HCT116 (cell line): ENCODE measurements at regions not wholly inside any gene's neighbourhood (a gene's known extent, or its start where the extent isn't known, plus 50 kb on each side); places are given as distances from the start of the nearest gene placed in this dataset.
"Not testable (repeated sequence)": the region's sequence is repeated elsewhere in the genome, so short reads cannot be mapped to it uniquely, and the experiment has no call there.

Experiments used
- ATAC-seq: fragments of 200-7000 bp; cut with Tn5 transposase; 2 replicates; pipeline ENCODE4 v1.9.1; 2020; ENCODE audit warnings: mild to moderate bottlenecking, moderate library complexity
- BruUV-seq: library from RNA; stranded (reverse); fragments of 400-500 nt; replicated peaks from 2 replicates; lab custom pipeline; 2021; lab: Mats Ljungman, UMichigan
- CTCF ChIA-PET: fragments of 300-600 bp; sonication (Branson Sonifier 250); formaldehyde crosslinking; loops from one replicate; lab custom pipeline; 2021; ENCODE audit warnings: antibody characterized with exemption; lab: Charles Lee
- POLR2A ChIA-PET: fragments of 300-600, 350-600 bp; sonication (Branson Sonifier 250); formaldehyde crosslinking; loops from one replicate; lab custom pipeline; 2021; ENCODE audit warnings: antibody characterized with exemption; lab: Charles Lee
- RAD21 ChIA-PET, 2 experiments: fragments of 300-600 bp; sonication (Branson Sonifier 250); formaldehyde crosslinking; loops; one replicate each; lab custom pipeline; 2023; ENCODE audit warnings: low total read pairs in 2 of 2; ENCODE audit not compliant: uncharacterized antibody in 2 of 2, unreplicated experiment in 2 of 2, low non-redundant PET in 1 of 2; lab: Charles Lee
- DNase-seq: peaks from one replicate; pipeline ENCODE4 v3.0.0-alpha.2; 2010; ENCODE audit warnings: low read depth, low spot score
- H2AFZ ChIP-seq: fragments of 200-600 bp; shearing (Covaris generic), sonication (generic); 2 replicates; pipeline ENCODE4 v1.6.1; 2017; ENCODE audit warnings: low read depth, mixed run types, mixed read lengths, antibody characterized with exemption, low read length; ENCODE audit not compliant: poor library complexity, severe bottlenecking
- H3K27ac ChIP-seq: 2 replicates; pipeline ENCODE4 v1.5.1; 2012; ENCODE audit warnings: low read depth, low read length
- H3K27me3 ChIP-seq: fragments of 200-600 bp; sonication (generic); 2 replicates; pipeline ENCODE4 v1.6.1; 2016; ENCODE audit warnings: mixed run types, low read length, mixed read lengths; ENCODE audit not compliant: insufficient read depth
- H3K36me3 ChIP-seq, 2 experiments: fragments of 200-500 bp in 1 of 2; fragments of 200-600 bp in 1 of 2; sonication (Bioruptor generic) in 1 of 2; sonication (generic) in 1 of 2; 2 replicates each; pipeline versions ENCODE4 v1.5.1 to v1.6.1; 2014 to 2016; ENCODE audit warnings: low read length in 2 of 2, inconsistent platforms in 1 of 2, mixed read lengths in 1 of 2, mixed run types in 1 of 2; ENCODE audit not compliant: insufficient read depth in 2 of 2, control insufficient read depth in 1 of 2
- H3K4me1 ChIP-seq, 2 experiments: fragments of 200-600 bp in 1 of 2; sonication (generic) in 1 of 2; 2 replicates each; pipeline versions ENCODE4 v1.5.1 to v1.6.1; 2012 to 2017; ENCODE audit warnings: low read length in 2 of 2, inconsistent platforms in 1 of 2, mild to moderate bottlenecking in 1 of 2, mixed read lengths in 1 of 2, mixed run types in 1 of 2, moderate library complexity in 1 of 2; ENCODE audit not compliant: insufficient read depth in 2 of 2, control insufficient read depth in 1 of 2
- H3K4me2 ChIP-seq: fragments of 200-600 bp; sonication (generic); 2 replicates; pipeline ENCODE4 v1.6.1; 2017; ENCODE audit warnings: mixed run types, low read length, mixed read lengths
- H3K4me3 ChIP-seq, 2 experiments: fragments of 200-600 bp in 1 of 2; sonication (generic) in 1 of 2; replicated peaks in 1 of 2; 2 replicates each; pipeline ENCODE4 v1.5.1; 2011 to 2016; ENCODE audit warnings: low read length in 2 of 2, control low read depth in 1 of 2, low read depth in 1 of 2, mild to moderate bottlenecking in 1 of 2, mixed read lengths in 1 of 2, mixed run types in 1 of 2
- H3K79me2 ChIP-seq: fragments of 200-600 bp; sonication (generic); 2 replicates; pipeline ENCODE4 v1.6.1; 2017; ENCODE audit warnings: mild to moderate bottlenecking, mixed run types, low read length, moderate library complexity, mixed read lengths; ENCODE audit not compliant: insufficient read depth
- H3K9ac ChIP-seq: fragments of 200-600 bp; sonication (generic); 2 replicates; pipeline ENCODE4 v1.6.1; 2016; ENCODE audit warnings: low read length, mixed read lengths
- H3K9me2 ChIP-seq: fragments of 200-600 bp; sonication (generic), shearing (Covaris generic); 2 replicates; pipeline ENCODE4 v1.6.1; 2017; ENCODE audit warnings: mixed run types, mild to moderate bottlenecking, moderate library complexity; ENCODE audit not compliant: insufficient read depth
- H3K9me3 ChIP-seq, 2 experiments: fragments of 200-500 bp in 1 of 2; fragments of 200-600 bp in 1 of 2; sonication (Bioruptor generic) in 1 of 2; sonication (generic) in 1 of 2; 2 replicates each; pipeline ENCODE4 v1.6.1; 2014 to 2017; ENCODE audit warnings: low read length in 2 of 2, mixed read lengths in 2 of 2, inconsistent platforms in 1 of 2, low read depth in 1 of 2, mild to moderate bottlenecking in 1 of 2, mixed run types in 1 of 2, moderate library complexity in 1 of 2; ENCODE audit not compliant: control insufficient read depth in 1 of 2, insufficient read depth in 1 of 2
- H4K20me1 ChIP-seq: fragments of 200-600 bp; sonication (generic), shearing (Covaris generic); 2 replicates; pipeline ENCODE4 v1.6.1; 2017; ENCODE audit warnings: mixed run types, mild to moderate bottlenecking, moderate library complexity; ENCODE audit not compliant: insufficient read depth
- ATF3 ChIP-seq: IDR thresholded peaks from 2 replicates; pipeline ENCODE4 v1.6.1; 2012
- CEBPB ChIP-seq: IDR thresholded peaks from 2 replicates; pipeline ENCODE4 v1.6.1; 2012; ENCODE audit warnings: low read depth
- EGR1 ChIP-seq: IDR thresholded peaks from 2 replicates; pipeline ENCODE4 v1.6.1; 2012; ENCODE audit warnings: low read depth
- ELF1 ChIP-seq: IDR thresholded peaks from 2 replicates; pipeline ENCODE4 v1.6.1; 2012; ENCODE audit warnings: low read depth, borderline replicate concordance
- EZH2 ChIP-seq: fragments of 200-600 bp; sonication (generic); IDR thresholded peaks from 2 replicates; pipeline ENCODE4 v1.6.1; 2017; ENCODE audit warnings: antibody characterized with exemption, mixed run types
- EZH2phosphoT487 ChIP-seq: fragments of 200-600 bp; IDR thresholded peaks from 2 replicates; pipeline ENCODE4 v1.6.1; 2018; ENCODE audit warnings: antibody characterized with exemption, borderline replicate concordance
- FOSL1 ChIP-seq: IDR thresholded peaks from 2 replicates; pipeline ENCODE4 v1.6.1; 2012; ENCODE audit warnings: low read depth
- JUND ChIP-seq: IDR thresholded peaks from 2 replicates; pipeline ENCODE4 v1.6.1; 2012
- POLR2A ChIP-seq: IDR thresholded peaks from 2 replicates; pipeline ENCODE4 v1.7.0; 2011; ENCODE audit warnings: borderline replicate concordance; ENCODE audit not compliant: insufficient read depth, insufficient read length; ENCODE audit errors: extremely low read depth
- POLR2AphosphoS5 ChIP-seq: IDR thresholded peaks from 2 replicates; pipeline ENCODE4 v1.6.1; 2011; ENCODE audit warnings: mild to moderate bottlenecking, low read depth, low read length, moderate library complexity
- RAD21 ChIP-seq: IDR thresholded peaks from 2 replicates; pipeline ENCODE4 v1.6.1; 2012; ENCODE audit warnings: low read depth, mild to moderate bottlenecking
- SIN3A ChIP-seq: IDR thresholded peaks from 2 replicates; pipeline ENCODE4 v1.6.1; 2012; ENCODE audit warnings: low read depth
- SP1 ChIP-seq: IDR thresholded peaks from 2 replicates; pipeline ENCODE4 v1.6.1; 2012; ENCODE audit warnings: low read depth
- SRF ChIP-seq: IDR thresholded peaks from 2 replicates; pipeline ENCODE4 v1.6.1; 2012; ENCODE audit warnings: low read depth
- YY1 ChIP-seq: IDR thresholded peaks from 2 replicates; pipeline ENCODE4 v1.6.1; 2011; ENCODE audit warnings: low read length, low read depth, moderate library complexity, mild to moderate bottlenecking; ENCODE audit not compliant: insufficient replicate concordance; ENCODE audit errors: extremely low read depth
- ZBTB33 ChIP-seq: IDR thresholded peaks from 2 replicates; pipeline ENCODE4 v1.6.1; 2011; ENCODE audit warnings: mild to moderate bottlenecking, low read length, moderate library complexity; ENCODE audit not compliant: insufficient replicate concordance; ENCODE audit errors: extremely low read depth
- ZFX ChIP-seq: fragments of 450-650 bp; IDR thresholded peaks from 2 replicates; pipeline ENCODE4 v1.6.1; 2017
- ZNF274 ChIP-seq: fragments of 200-500 bp; sonication (Bioruptor generic); IDR thresholded peaks from 2 replicates; pipeline ENCODE4 v1.6.1; 2014; ENCODE audit warnings: mild to moderate bottlenecking, low read depth, low read length, inconsistent platforms
- intact Hi-C: fragments of 100-400 bp; cut with micrococcal nuclease; formaldehyde crosslinking; loops from 2 replicates; pipeline ENCODE4 v1.10.0; 2022
- TF ChIP-seq, protein P1 (sequence below): IDR thresholded peaks from 2 replicates; pipeline ENCODE4 v1.6.1; 2012; ENCODE audit warnings: low read depth

DNA sequence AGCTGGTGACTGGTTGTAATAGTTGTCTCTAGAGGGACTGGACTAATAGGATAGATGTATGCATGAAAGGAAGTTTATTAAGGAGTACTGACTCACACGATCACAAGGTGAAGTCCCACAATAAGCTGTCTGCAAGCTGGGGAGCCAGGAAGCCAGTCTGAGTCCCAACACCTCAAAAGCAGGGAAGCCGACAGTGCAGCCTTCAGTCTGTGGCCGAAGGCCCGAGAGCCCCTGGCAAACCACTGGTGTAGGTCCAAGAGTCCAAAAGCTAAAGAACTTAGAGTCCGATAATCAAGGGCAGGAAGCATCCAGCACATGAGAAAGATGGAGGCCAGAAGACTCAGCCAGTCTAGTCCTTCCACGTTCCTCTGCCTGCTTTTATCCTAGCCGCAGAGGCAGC lies 372.6 kb downstream of the TCERG1L start:
- H3K27me3 ChIP-seq, intact Hi-C loops, RAD21 ChIA-PET, H3K4me1 ChIP-seq, CTCF ChIA-PET, H3K36me3 ChIP-seq, H4K20me1 ChIP-seq, H3K9me2 ChIP-seq, H2AFZ ChIP-seq, H3K4me2 ChIP-seq, ATAC-seq, H3K9me3 ChIP-seq, H3K4me3 ChIP-seq, H3K9ac ChIP-seq, H3K27ac ChIP-seq, H3K79me2 ChIP-seq, BruUV-seq, DNase-seq, POLR2A ChIA-PET: not testable (repeated sequence)

DNA sequence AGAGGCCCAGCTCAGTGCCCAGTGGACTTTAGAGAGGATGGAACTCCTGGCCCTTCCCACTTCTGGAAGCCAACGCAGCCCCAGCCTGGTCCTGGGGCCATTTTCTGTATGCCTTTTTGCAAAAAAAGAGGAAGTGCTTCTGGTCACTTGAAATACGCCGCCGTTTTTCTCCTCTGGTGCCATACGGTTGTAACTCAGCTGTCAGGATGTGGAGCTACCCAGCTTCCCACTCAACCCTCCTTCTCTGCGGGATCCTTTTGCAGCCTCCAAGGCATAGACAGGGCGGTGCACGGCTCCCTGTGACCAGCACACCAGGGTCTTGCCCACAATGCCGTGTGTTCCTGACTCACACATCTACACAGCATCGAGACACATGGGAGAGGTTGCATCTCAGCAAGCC lies 369.6 kb downstream of the TCERG1L start:
- Histone ChIP-seq H3K27me3 (no peaks in the 10 kb centered on the region), H3K4me2 (no peak overlapping the region), H4K20me1 (no peaks in the 10 kb centered on the region), H3K36me3 (no peaks in the 10 kb centered on the region), H2AFZ (no peak overlapping the region), H3K4me1 (no peaks in the 10 kb centered on the region), H3K9me2 (no peaks in the 10 kb centered on the region), H3K9me3 (no peaks in the 10 kb centered on the region), H3K9ac (no peak overlapping the region), H3K27ac (no peak overlapping the region), H3K4me3 (no peak overlapping the region), H3K79me2 (no peaks in the 10 kb centered on the region)
- no peak for TF ChIP-seq ZBTB33
- no peak for TF ChIP-seq SRF
- no peak for TF ChIP-seq SIN3A
- no peak for TF ChIP-seq ZFX
- TF ChIP-seq RAD21, result no peak
- TF ChIP-seq, protein P1, sequence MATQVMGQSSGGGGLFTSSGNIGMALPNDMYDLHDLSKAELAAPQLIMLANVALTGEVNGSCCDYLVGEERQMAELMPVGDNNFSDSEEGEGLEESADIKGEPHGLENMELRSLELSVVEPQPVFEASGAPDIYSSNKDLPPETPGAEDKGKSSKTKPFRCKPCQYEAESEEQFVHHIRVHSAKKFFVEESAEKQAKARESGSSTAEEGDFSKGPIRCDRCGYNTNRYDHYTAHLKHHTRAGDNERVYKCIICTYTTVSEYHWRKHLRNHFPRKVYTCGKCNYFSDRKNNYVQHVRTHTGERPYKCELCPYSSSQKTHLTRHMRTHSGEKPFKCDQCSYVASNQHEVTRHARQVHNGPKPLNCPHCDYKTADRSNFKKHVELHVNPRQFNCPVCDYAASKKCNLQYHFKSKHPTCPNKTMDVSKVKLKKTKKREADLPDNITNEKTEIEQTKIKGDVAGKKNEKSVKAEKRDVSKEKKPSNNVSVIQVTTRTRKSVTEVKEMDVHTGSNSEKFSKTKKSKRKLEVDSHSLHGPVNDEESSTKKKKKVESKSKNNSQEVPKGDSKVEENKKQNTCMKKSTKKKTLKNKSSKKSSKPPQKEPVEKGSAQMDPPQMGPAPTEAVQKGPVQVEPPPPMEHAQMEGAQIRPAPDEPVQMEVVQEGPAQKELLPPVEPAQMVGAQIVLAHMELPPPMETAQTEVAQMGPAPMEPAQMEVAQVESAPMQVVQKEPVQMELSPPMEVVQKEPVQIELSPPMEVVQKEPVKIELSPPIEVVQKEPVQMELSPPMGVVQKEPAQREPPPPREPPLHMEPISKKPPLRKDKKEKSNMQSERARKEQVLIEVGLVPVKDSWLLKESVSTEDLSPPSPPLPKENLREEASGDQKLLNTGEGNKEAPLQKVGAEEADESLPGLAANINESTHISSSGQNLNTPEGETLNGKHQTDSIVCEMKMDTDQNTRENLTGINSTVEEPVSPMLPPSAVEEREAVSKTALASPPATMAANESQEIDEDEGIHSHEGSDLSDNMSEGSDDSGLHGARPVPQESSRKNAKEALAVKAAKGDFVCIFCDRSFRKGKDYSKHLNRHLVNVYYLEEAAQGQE, result no peak
- TF ChIP-seq ZNF274, result no peak
- TF ChIP-seq EGR1, result no peak
- no peak for TF ChIP-seq FOSL1
- TF ChIP-seq POLR2AphosphoS5, result no peak
- no peak for TF ChIP-seq SP1
- TF ChIP-seq CEBPB, result no peak
- TF ChIP-seq EZH2phosphoT487, result no peak
- no peak for TF ChIP-seq ELF1
- no peak for TF ChIP-seq JUND
- no peak for TF ChIP-seq POLR2A
- no peak for TF ChIP-seq YY1
- no peak for TF ChIP-seq ATF3
- TF ChIP-seq EZH2, result no peak
- intact Hi-C loops, result no loop called here
- no TSS peak for BruUV-seq
- no peak for ATAC-seq
- no peak for DNase-seq
- ChIA-PET RAD21 (no interaction called here), CTCF (no interaction called here), POLR2A (no interaction called here)
